GM20431 (cell line): ENCODE measurements at regions not wholly inside any gene's neighbourhood (a gene's known extent, or its start where the extent isn't known, plus 50 kb on each side); places are given as distances from the start of the nearest gene placed in this dataset.

Experiments used
- in situ Hi-C: fragments of 300-500 bp; cut with MseI, MboI; formaldehyde crosslinking; loops from one replicate; pipeline ENCODE4 v1.15.0; 2020; ENCODE audit warnings: low sequenced_read_pairs; ENCODE audit not compliant: unreplicated experiment

GRCh38 chr21:16587681-16588375 lies 858.0 kb downstream of the USP25 start:
- in situ Hi-C loops, result no loop called here

GRCh38 chr21:16588433-16588860 lies 858.7 kb downstream of the USP25 start:
- in situ Hi-C loops, result no loop called here

GRCh38 chr21:16589006-16589898 lies 859.5 kb downstream of the USP25 start:
- in situ Hi-C loops, result no loop called here

GRCh38 chr21:16590186-16590585 lies 860.4 kb downstream of the USP25 start:
- in situ Hi-C loops, result no loop called here

GRCh38 chr21:16590641-16591292 lies 861.0 kb downstream of the USP25 start:
- in situ Hi-C loops, result no loop called here

GRCh38 chr21:16592381-16592780 lies 862.6 kb downstream of the USP25 start:
- in situ Hi-C loops, result no loop called here

GRCh38 chr21:16594191-16594590 lies 864.4 kb downstream of the USP25 start:
- in situ Hi-C loops, result no loop called here

GRCh38 chr21:16596369-16596768 lies 866.6 kb downstream of the USP25 start:
- in situ Hi-C loops, result no loop called here

- in situ Hi-C loops, result no loop called here
These were observed 868.0 kb downstream of the USP25 start for GRCh38 chr21:16597753-16598152.

GRCh38 chr21:16605597-16605996 lies 875.8 kb downstream of the USP25 start:
- in situ Hi-C loops, result no loop called here

GRCh38 chr21:16606271-16606670 lies 876.5 kb downstream of the USP25 start:
- in situ Hi-C loops, result no loop called here

- in situ Hi-C loops, result no loop called here
These were observed 878.5 kb downstream of the USP25 start for GRCh38 chr21:16608209-16608830.

- in situ Hi-C loops, result no loop called here
These were observed 889.5 kb downstream of the USP25 start for GRCh38 chr21:16619281-16619680.

GRCh38 chr21:16620786-16621320 lies 891.1 kb downstream of the USP25 start:
- in situ Hi-C loops, result no loop called here

- in situ Hi-C loops, result no loop called here
These were observed 888.2 kb upstream of the CXADR start for GRCh38 chr21:16624479-16625118.

GRCh38 chr21:16625491-16625890 lies 887.4 kb upstream of the CXADR start:
- in situ Hi-C loops, result no loop called here

- in situ Hi-C loops, result no loop called here
These were observed 878.9 kb upstream of the CXADR start for GRCh38 chr21:16633831-16634459.

GRCh38 chr21:16634515-16634914 lies 878.3 kb upstream of the CXADR start:
- in situ Hi-C loops, result no loop called here

GRCh38 chr21:16640297-16641027 lies 872.4 kb upstream of the CXADR start:
- in situ Hi-C loops, result no loop called here
